Dedifferentiated amniotic fluid mesenchymal stem cell (primary cell): ENCODE measurements at regions not wholly inside any gene's neighbourhood (a gene's known extent, or its start where the extent isn't known, plus 50 kb on each side); places are given as distances from the start of the nearest gene placed in this dataset.
"Not testable (repeated sequence)": the region's sequence is repeated elsewhere in the genome, so short reads cannot be mapped to it uniquely, and the experiment has no call there.

Experiments
- DNase-seq: peaks from one replicate; pipeline ENCODE4 v3.0.0-alpha.2; 2016; ENCODE audit errors: extremely low spot score

DNA sequence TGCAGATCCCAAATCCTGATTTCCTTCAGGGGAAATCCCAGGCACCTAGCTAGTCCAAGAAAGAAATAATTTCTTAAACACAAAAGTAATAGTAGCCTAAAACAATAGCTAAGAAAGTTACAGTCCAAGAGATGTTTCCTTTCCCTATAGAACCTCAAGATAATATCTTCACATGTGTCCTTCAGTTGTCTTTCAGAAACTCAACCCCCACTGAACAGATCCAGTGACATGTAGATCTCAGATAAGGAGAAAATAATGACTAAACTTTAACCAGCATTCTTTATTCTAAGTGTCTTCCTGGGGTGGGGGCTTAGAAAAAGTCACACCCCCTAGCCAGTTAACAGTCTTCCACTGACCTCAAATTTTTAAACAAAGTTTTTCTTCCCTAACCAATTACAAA is 131.3 kb upstream of the ADRA1B start:
- DNase-seq = no peak

DNA sequence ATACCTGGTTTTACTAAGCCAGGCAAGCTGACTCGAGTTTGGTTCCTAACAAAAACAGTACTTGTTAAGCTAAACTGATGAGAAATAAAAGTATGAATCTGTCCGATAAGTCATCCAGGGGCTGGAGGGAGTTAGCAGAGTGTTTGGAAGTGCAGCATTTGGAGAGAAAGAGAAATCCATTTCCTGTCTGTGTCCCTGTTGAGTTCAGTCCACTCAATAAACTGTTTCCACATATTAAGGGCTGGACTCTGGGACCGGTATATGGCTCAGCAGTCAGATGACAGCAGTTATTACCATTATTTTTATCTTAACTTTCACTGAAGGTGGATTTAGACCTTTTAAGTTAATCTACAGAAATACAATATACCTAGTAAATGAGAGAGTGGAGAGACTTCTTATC is 130.6 kb upstream of the ADRA1B start:
- DNase-seq = no peak

DNA sequence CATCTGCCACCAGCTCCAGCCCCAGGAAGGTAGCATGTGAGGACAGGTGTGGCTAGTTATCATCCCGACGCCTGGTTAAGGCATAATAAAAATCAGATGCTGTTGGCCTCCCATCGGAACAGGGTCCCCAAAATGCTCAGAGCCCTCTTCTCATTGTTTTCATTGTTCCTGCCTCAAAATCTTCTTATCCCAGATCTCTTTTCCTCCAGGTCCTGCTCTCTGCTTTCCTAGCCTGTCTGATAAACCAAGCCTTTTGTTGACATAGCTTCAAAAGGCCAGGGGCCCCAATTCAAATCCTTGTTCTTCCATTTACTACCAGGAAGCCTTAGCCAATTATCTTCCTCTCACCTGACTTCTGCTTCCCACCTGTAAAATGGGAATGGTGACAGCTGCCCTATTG is 130.1 kb upstream of the ADRA1B start:
- no peak for DNase-seq

DNA sequence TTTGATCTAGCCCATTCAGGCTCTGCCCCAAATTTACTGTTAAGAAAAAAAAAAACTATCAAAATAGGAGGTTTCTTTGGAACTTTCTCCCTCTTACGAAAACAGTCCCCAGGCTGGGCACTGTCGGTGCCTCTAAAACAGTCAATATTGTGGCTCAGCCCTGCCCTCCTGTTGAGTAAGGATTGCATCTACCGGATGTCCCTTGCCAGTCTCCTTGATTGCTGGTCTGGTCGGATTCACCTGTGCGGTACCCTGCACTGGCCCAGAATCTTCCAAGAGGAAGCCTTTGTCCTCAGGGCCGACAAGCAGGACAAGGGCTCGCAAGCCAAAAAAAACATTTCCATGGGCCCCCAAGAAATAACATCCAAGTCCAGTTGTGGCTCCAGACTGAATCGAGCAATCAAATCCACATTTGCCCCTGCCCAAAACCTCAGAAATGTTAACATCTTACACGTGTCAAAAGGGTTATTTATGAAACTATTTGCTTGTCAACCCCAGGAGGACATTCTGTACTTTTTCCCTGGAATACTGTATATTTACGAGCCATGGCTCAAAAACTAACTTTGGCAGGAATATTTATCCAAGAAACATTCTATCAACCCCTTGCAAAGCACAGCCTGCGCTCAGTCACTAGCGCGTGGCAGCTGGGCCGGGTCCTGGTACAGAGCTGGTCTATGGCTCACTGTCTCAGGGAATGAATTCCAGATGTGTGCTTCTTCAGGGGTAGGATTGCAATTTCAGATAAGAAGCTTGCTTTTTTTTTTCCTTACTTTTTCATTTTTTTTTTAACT is 129.2 kb upstream of the ADRA1B start:
- peak; percentile 84 for DNase-seq

DNA sequence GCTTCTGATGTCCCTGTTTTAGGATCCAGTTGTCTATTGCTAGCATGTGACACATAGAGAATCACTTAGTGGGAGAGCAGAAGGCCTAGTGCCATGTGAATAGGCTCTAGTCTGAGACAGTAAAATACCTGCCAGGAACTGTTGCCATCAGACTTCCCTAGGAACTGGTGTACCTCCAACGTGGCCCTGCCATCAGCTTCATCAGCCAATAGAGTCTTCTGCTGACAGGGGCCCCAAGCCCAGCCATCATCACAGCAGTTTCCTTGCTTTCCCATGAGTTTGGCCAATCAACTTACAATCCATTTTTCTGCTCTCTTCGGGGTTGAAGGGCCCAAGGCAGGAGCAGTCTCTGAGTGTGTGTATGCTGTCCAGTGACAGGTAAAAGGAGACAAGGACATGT is 128.4 kb upstream of the ADRA1B start:
- DNase-seq = no peak

DNA sequence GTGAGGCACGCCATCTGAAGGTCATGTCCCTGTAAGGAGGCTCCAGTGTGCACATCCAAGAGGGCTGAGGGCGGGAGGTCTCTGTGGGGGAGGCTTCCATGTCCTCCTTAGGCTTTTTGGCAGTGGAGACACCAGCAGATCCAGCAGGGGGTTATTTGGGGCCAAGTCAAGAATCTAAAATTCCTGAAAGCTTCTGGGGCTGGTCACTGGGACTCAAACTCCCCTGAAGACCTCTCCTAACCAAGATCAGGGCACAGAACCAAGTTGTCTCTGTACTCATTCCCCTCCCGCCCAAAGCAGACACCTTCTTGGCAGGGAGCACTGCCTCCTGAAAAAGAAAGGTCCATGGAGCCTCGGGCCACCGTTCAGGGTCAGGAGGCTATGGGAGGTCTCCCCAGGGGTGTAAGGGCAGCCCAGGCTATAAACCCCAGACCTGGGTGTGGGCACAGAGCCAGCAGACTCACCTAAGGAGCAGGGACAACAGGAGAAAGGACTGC is 127.4 kb upstream of the ADRA1B start:
- no peak for DNase-seq

DNA sequence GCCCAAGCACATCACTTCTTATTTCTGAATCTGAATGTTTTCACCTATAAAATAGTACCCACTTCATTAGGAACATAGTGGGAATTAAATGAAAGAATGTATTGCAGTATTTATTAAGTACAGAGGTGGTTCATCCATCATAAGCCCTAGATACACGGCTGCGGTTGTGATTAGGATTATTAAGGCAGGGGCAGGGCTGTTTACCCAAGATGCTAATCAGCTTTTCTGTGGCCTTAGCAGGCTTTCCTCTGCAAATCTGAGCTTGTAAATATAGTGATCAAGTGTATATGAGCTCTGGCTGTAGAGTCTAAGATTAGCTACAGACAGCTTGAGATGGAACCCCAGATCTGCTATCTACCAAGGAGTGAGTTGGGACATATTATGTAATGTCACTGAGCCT is 124.1 kb upstream of the ADRA1B start:
- no peak for DNase-seq

DNA sequence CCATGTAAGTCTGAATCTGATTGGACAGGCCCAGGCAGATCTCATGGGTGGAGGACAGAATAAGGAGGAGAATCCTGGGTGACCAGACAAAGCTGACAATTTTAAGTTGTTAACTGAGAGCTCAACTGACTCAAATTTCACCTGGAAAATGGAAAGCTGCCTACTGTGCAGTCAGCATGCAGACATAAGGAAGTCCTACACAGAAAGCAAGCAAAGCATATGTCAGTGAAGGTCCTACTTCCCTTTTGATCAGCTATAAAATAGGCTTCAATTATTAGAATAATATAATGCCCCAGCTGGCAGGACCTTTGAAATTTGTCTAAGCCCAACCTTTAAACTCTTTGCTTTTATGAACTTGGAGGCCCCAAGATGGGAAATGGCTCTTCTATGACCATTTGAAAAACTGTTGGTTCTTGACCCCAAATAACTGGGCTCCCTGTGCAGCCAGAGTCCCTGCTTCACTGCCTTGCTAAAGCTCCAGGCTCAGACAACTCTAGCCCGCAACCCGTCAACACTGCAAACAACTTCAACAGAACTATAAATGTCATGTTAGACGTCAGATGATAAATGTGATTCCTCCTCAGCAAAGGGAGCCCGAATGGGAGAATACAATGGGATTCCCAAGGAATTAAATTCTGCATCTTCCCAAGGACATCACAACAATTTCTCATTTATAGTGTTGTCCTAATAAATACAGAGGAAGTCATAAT is 118.9 kb upstream of the ADRA1B start:
- DNase-seq = no peak

DNA sequence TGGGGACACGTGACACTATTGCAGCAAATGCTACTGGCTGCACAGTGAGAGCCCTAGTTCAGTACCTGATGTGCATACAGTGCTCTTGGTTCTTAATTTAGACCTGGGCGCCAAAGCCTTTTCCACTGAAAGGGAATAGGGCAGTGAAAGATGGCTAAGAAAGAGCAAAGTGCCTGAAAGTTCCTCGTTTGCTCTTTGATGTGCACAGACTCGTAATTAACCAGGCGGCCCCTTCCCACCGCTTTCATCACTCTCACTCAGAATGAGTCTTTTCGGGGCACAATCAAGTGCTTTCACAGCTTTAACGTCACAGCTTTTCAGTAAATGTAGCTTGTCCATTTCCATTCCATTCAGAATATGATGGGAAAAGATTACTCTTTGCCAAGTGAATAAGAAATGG is 116.6 kb upstream of the ADRA1B start:
- no peak for DNase-seq

DNA sequence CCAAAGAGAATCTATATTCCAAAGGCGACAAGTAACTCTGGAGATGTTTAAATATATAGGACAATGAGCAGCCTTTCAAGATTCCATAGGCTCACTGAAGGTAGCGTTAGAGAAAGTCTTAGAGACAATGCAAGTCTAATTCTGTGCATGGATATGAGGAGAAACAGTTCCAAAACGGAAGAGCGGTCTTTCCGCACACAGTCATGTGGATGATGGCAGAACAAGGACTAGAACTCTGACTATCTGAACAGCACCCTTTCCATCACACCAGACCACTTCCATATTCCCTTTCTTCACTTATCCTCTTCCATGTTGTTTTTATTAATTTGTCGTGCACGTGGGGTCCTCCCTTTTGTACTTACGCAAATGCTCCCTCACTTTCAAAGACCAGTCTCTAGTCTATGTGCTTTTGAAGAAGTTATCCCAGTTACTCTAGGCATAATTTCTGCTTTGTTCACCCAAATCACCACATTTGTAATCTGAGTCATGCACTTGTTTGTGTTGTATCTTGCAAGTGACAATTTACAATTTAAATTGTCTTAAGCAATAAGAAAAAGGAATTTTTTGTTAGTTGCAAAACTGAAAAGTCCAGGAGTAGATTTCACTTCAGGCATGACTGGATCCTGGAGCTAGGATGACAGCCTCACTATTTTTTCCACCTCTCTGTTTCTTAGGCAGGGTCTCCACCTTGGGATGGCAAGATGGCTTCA is 116.0 kb upstream of the ADRA1B start:
- no peak for DNase-seq

DNA sequence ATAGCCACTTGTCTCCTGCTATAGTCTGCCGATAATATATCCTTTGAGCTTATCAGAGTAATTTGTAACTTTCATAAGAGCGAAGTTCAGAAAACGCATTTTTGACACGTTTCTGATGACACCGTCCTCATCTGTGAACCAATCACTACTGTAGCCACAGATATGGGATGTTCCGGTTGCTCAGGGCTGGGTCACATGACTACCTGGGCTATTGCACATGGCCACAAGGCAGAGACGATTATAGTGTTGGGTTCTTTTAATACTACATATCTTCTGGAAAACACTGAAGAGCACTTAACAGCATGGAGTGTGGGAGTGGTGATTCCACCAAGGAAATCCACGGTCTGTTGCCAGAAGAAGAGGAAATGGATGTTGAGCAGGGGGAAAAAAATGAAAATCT is 115.0 kb upstream of the ADRA1B start:
- DNase-seq = no peak

DNA sequence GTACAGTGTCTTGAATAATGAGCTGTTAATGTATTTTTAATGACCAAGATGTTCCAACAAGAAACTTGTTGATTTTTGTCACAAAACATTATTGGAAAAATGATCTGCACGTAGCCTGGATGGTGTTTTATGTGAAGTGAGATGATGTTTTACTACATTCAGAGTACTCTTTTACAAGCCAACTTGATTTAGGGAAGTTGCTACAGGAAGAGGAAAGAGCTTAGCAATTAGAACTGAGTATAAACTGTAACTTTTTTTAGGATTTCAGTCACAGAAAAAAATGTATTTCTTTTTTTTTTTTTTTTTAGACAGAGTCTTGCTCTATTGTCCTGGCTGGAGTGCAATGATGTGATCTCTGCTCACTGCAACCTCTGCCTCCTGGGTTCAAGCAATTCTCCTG is 113.6 kb upstream of the ADRA1B start:
- DNase-seq = no peak

DNA sequence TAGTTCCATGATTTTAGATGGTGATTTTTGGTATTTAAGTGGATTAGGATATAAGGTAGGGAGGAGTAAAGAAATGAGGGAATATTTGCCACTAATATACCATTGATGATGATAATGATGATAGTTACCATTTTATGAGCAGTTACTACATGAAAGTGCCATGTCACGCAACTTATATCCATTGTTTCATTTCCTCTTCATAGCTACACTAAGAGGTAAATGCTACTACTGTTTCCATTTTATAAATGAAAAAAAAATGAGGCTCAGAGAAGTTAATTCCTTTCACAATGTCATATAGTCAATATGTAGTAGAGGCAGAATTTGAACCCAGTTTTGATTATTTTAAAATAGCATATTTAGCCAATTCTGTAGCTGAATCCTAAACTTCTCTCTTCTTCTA is 112.2 kb upstream of the ADRA1B start:
- DNase-seq = no peak

DNA sequence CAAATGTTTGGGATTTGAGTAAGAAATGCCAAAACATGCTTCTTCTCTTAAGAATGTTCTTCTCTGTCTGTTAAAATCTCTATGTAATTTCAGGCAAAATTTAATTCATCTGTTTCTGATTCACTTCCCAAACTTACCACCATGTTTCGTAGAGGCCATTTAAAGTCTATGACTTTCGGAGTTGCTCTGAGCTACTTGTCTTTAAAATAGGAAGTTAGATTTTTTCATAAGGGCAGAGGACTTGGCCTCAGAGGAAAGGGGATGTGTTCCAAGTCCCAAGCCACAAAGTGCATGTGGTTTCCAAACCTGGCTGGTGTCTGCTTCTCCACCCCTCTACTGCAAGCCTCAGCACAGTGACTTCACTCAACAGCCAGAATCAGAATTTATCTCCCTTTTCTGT is 111.3 kb upstream of the ADRA1B start:
- no peak for DNase-seq

DNA sequence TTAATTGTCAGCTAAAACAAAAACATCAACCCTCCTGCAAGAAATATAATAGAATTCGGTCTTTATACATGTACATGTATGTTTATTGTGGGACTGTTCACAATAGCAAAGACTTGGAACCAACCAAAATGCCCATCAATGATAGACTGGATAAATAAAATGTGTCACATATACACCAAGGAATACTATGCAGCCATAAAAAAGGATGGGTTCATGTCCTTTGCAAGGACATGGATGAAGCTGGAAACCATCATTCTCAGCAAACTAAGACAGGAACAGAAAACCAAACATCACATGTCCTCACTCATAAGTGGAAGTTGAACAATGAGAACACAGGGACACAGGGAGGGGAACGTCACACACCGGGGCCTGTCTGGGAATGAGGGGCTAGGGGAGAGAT is 109.1 kb upstream of the ADRA1B start:
- not testable (repeated sequence) for DNase-seq

DNA sequence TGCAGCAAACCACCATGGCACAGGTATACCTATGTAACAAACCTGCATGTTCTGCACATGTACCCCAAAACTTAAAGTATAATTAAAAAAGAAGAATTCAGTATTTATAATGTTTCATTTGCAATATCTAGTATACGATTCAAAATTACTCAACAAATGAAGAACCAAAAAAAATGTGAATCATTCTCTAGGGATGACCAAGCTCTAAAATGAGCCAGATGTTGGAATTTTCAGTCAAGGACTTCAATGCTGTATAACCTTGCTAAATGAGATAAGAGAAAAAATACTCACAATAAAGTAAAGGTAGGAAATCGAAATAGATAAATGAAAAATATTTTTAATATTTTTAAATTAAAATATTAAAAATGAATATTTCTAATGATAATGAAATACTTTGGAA is 108.7 kb upstream of the ADRA1B start:
- no peak for DNase-seq

DNA sequence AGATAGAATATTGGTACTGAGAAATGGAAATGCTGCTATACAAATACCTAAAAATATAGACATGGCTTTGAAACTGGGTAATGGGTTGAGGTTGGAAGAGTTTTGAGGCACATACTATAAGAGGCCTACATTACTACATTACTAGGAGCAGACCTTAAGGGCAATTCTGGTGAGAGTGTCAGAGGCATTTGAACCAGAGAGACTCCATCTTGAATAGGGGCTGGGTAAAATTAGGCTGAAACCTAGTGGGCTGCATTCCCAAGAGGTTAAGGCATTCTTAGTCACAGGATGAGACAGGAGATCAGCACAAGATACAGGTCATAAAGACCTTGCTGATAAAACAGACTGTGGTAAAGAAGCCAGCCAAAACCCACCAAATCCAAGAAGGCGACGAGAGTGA is 104.6 kb upstream of the ADRA1B start:
- no peak for DNase-seq

DNA sequence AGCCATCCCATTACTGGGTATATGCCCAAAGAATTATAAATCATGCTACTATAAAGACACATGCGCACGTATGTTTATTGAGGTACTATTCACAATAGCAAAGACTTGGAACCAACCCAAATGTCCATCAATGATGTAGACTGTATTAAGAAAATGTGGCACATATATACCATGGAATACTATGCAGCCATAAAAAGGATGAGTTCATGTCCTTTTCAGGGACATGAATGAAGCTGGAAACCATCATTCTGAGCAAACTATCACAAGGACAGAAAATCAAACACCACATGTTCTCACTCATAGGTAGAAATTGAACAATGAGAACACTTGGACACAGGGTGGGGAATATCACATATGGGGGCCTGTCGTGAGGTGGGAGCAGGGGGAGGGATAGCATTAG is 103.5 kb upstream of the ADRA1B start:
- not testable (repeated sequence) for DNase-seq

DNA sequence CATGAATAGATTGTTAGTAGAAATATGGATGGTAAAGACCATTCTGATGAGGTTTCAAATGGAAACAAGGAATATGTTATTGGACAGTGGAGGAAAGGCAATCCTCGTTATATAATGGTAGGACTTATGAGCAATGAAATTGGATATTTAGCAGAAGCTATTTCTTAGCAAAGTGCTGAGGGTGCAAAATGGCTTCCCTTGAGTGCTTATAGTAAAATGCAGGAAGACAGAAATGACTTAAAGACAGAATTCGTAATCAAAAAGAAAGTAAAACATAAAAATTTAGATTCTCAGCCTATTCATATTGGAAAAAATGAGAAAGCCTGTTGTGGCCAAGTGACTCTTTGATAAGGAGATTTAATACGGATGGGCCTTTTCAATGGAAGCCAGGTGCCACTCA is 102.1 kb upstream of the ADRA1B start:
- DNase-seq = no peak

DNA sequence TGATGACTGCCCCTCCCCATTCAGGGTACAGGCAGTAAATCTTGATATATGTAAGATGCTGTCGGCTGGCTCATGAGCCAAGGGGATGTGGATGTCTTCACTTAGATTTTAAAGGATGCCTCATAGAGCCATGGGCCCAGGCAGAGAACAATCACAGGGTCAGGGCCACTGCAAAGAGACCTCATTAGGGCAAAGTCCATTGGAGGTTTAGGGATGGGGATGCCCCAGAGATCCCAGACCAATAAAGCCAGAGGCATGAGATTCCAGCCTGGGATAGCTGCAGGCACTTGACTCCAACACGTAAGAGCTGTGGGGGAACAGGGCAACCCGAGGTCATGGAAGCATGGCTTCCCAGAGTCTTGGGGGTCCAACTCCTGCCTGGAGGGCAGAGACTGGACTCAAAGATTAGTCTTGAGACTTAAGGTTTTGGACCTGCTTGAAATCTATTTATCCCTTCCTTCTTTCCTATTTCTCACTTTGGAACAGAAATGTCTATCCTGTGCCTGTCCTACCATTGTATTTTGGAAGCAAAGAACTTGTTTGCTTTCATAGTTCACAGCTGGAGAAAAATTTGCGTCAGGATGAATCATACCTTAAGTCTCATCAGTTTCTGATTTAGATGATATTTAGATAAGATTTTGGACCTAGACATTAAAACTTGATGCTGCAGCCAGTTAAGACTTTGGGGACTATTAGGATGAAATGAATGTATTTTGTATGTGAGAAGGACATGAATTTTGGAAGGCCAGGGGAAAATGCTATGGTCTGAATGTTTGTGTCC is 101.3 kb upstream of the ADRA1B start:
- no peak for DNase-seq

DNA sequence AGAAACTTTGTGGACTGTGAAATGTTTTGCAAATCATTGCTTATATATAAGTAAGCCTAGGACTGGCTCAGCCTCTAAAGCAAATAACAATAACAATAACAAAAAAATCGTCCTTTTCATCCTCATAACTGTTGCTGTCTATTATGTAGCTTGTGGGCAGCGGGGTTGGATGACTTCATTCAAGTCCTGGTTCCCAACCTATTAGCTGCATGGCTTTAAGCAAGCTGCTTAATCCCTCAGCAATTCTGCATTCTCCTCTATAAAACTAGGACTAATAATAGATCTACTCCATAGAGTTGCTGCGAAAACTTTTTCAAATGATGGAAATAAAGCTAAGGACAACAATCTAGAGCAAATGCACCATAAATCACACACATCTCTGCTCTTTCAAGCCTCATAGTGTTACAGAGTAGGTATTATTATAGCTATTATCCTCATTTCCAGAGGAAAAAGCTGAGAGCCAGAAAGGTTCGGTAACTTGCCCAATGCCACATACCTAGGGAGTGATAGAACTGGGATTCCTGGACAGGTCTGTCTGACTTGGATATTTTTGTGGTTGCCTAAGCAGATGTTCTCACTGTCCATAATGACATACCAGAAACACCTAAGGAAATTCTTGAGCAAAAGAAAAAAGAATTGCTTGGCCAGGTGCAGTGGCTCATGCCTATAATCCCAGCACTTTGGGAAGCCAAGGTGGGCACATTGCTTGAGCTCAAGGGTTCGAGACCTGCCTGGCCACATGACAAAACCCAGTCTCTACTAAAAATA is 98.8 kb upstream of the ADRA1B start:
- DNase-seq = no peak
